Pancreas (tissue), 10 donors: ENCODE measurements at regions not wholly inside any gene's neighbourhood (a gene's known extent, or its start where the extent isn't known, plus 50 kb on each side); places are given as distances from the start of the nearest gene placed in this dataset.

Experiments used
- ATAC-seq, 4 donors: fragments of 200-7000 bp; cut with Tn5 transposase; one replicate each; pipeline versions ENCODE4 v1.8.0 to v1.9.1; 2020; ENCODE audit warnings: mild to moderate bottlenecking in 4 of 4, moderate library complexity in 4 of 4
- DNase-seq, 6 donors: peaks; one replicate each; pipeline ENCODE4 v3.0.0-alpha.2; 2020
- FAIRE-seq: peaks from 2 replicates; lab custom pipeline; 2012; peaks lifted over from hg19 to GRCh38; lab: Jason Lieb, UNC
- H3K27ac ChIP-seq, 4 donors: fragments of 200-600 bp; sonication (generic); 1 replicate in 3 of 4; 2 replicates in 1 of 4; pipeline versions ENCODE4 v1.5.0 to v1.8.0; 2020
- H3K27me3 ChIP-seq, 4 donors: fragments of 200-600 bp; one replicate each; pipeline ENCODE4 v1.8.0; 2021
- H3K36me3 ChIP-seq, 3 donors: fragments of 200-600 bp; sonication (generic) in 1 of 3; one replicate each; pipeline versions ENCODE4 v1.5.0 to v1.8.0; 2020 to 2021
- H3K4me1 ChIP-seq, 3 donors: fragments of 200-600 bp; one replicate each; pipeline ENCODE4 v1.8.0; 2021
- H3K4me3 ChIP-seq, 4 donors: fragments of 200-600 bp; sonication (generic) in 2 of 4; one replicate each; pipeline versions ENCODE4 v1.5.0 to v1.8.0; 2020 to 2021
- H3K9me3 ChIP-seq, 4 donors: fragments of 200-600 bp; one replicate each; pipeline ENCODE4 v1.8.0; 2021
- CTCF ChIP-seq, 4 donors: fragments of 200-600 bp; sonication (generic) in 3 of 4; IDR thresholded peaks; one replicate each; pipeline versions ENCODE4 v1.5.0 to v1.8.0; 2021; ENCODE audit warnings: antibody characterized with exemption in 4 of 4
- WGBS, 2 donors: extraction: QIAGEN DNeasy Blood & Tissue Kit; methylation state at CpG; one replicate each; pipeline ENCODE4 v1.1.7; 2013; 5-methylcytosine and 5-hydroxymethylcytosine counted together
- intact Hi-C, 3 donors: fragments of 100-400 bp; cut with DNase I; formaldehyde crosslinking; loops; one replicate each; pipeline versions ENCODE4 v1.11.1 to v1.14.2; 2022
- donor health status: healthy with polysubstance abuse.
- donor health status: DM: no; HTN: no; CAD: no; lungs with moderate emphysema.
- donor health status: DM: no; HTN: no; CAD: no.
- donor health status: control.
- donor health status: control.
- donor health status: Bipolar disorder and iron deficiency.
- donor health status: DM: yes; HTN: yes; CAD: no.
- donor health status: DM: no; HTN: no; CAD: no.
- donor health status: DM: no; HTN: no; CAD: no.
- donor health status: DM: yes; HTN: yes; CAD: no.

GRCh38 chr5:67259548-67260215 lies 63.1 kb upstream of the CD180 start:
- FAIRE-seq, result no peak
- 83 to 96% methylated on average over 5 of the region's 5 CpGs for WGBS, 2 donors
- TF ChIP-seq CTCF (IDR thresholded peaks at IDR 0.05), result no peak

GRCh38 chr5:67257500-67257899 lies 60.9 kb upstream of the CD180 start:
- DNase-seq, result no peak
- intact Hi-C loops, result no loop called here
- Histone ChIP-seq H3K27me3 (no peaks in the 10 kb centered on the region), H3K4me3 (no peak overlapping the region), H3K27ac (no peak overlapping the region), H3K36me3 (no peaks in the 10 kb centered on the region), H3K9me3 (no peaks in the 10 kb centered on the region), H3K4me1 (no peaks in the 10 kb centered on the region)
- 87 to 96% methylated on average over 2 of the region's 2 CpGs for WGBS, 2 donors
- TF ChIP-seq CTCF (IDR thresholded peaks at IDR 0.05), result no peak
- FAIRE-seq, result no peak
- ATAC-seq, result no peak

More at GRCh38 chr5:67259548-67260215, 63.1 kb upstream of the CD180 start:
- Histone ChIP-seq H3K4me1 (no peaks in the 10 kb centered on the region), H3K9me3 (no peaks in the 10 kb centered on the region), H3K27me3 (no peaks in the 10 kb centered on the region), H3K27ac (no peak overlapping the region), H3K4me3 (no peak overlapping the region), H3K36me3 (no peaks in the 10 kb centered on the region)
- intact Hi-C loops, result no loop called here
- no peak for DNase-seq
- ATAC-seq, result no peak

- Histone ChIP-seq H3K36me3 (no peaks in the 10 kb centered on the region), H3K4me1 (no peaks in the 10 kb centered on the region), H3K9me3 (no peaks in the 10 kb centered on the region), H3K27ac (no peak overlapping the region), H3K4me3 (no peak overlapping the region), H3K27me3 (no peaks in the 10 kb centered on the region)
- intact Hi-C loops, result no loop called here
- DNase-seq (no peak), FAIRE-seq (no peak), ATAC-seq (no peak)
- TF ChIP-seq CTCF (IDR thresholded peaks at IDR 0.05), result no peak
- WGBS, 2 donors, result 77 to 78% methylated on average over 1 of the region's 1 CpG
Measured at GRCh38 chr5:67257077-67257476, 60.5 kb upstream of the CD180 start.

- Histone ChIP-seq H3K4me3 (no peak overlapping the region), H3K27ac (no peak overlapping the region), H3K9me3 (no peaks in the 10 kb centered on the region), H3K36me3 (no peaks in the 10 kb centered on the region), H3K4me1 (no peaks in the 10 kb centered on the region), H3K27me3 (no peaks in the 10 kb centered on the region)
- TF ChIP-seq CTCF (IDR thresholded peaks at IDR 0.05), result no peak
- ATAC-seq (no peak), DNase-seq (no peak), FAIRE-seq (no peak)
- 82 to 91% methylated on average over 1 of the region's 1 CpG for WGBS, 2 donors
- intact Hi-C loops, result no loop called here
Measured at GRCh38 chr5:67255881-67256280, 59.3 kb upstream of the CD180 start.

GRCh38 chr5:67253911-67254310 lies 57.3 kb upstream of the CD180 start:
- no peak for DNase-seq
- H3K4me1 ChIP-seq, result no peaks in the 10 kb centered on the region
- WGBS, 2 donors, result 68 to 81% methylated on average over 2 of the region's 2 CpGs
- no peak overlapping the region for H3K4me3 ChIP-seq
- H3K9me3 ChIP-seq, result no peaks in the 10 kb centered on the region
- H3K27ac ChIP-seq, result no peak overlapping the region
- no peaks in the 10 kb centered on the region for H3K36me3 ChIP-seq
- no peak for TF ChIP-seq CTCF (IDR thresholded peaks at IDR 0.05)
- no peak for ATAC-seq
- H3K27me3 ChIP-seq, result no peaks in the 10 kb centered on the region
- intact Hi-C loops, result no loop called here
- FAIRE-seq, result no peak
